H1 (cell line): ENCODE measurements at regions not wholly inside any gene's neighbourhood (a gene's known extent, or its start where the extent isn't known, plus 50 kb on each side); places are given as distances from the start of the nearest gene placed in this dataset.

Experiments
- CBX8 ChIP-seq: fragments of 300-800, 300-1000 bp; sonication (generic); IDR thresholded peaks from 2 replicates; pipeline ENCODE4 v1.7.1; 2016; ENCODE audit warnings: low read depth, low read length, borderline replicate concordance
- CHD2 ChIP-seq: IDR thresholded peaks from 2 replicates; pipeline ENCODE4 v1.6.1; 2012; ENCODE audit warnings: low read length, improper control_type of control experiment
- YY1 ChIP-seq: IDR thresholded peaks from 2 replicates; pipeline ENCODE4 v1.6.1; 2011; ENCODE audit warnings: low read depth, mild to moderate bottlenecking, low read length
- TF ChIP-seq, protein P1 (sequence below), 3 experiments: IDR thresholded peaks; 1 replicate in 2 of 3; 2 replicates in 1 of 3; pipeline versions ENCODE4 v1.5.1 to v1.6.1; 2011; ENCODE audit warnings: low read length in 3 of 3, mild to moderate bottlenecking in 3 of 3, inconsistent platforms in 2 of 3, low read depth in 1 of 3, moderate library complexity in 1 of 3; ENCODE audit not compliant: insufficient read depth in 1 of 3; ENCODE audit errors: control extremely low read depth in 1 of 3

DNA sequence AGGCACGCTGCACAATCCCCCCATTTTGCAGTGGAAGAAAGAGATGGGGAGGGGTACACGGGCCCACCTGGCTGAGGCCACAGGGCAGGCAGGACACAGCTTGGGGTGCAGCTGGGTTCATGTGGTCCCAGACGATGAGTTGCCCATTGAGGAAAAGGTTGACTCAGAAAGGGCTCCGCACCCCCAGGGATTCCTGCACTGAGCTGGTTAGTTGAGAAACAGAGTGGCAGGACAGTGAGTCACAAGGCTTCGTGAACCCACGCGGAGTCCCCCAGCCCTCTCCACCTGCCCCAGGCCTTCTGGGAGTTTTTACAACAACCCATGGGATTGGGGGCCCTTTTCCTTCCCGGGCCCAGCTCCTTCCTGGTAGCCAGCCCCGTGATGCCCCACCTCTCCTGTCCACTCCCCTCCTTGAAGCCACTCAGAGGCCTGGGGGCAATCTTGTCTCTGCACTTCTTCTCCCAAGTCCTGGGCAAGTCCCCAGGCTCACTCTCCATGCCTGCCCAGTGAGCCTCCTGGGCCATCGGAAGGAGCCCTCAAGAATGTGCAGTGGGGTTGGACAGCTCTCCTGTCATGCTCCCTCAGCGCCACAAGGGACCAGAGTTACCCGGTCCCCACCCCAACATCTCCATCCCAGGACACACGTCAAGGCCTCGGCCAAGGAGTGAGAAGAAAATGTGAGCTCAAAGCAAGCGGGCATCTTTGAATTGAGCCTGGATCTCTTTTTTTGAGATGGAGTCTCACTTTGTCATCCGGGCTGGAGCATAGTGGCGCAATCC is 251.2 kb downstream of the PARN start:
- no peak for TF ChIP-seq CBX8
- no peak for TF ChIP-seq CHD2
- no peak for TF ChIP-seq YY1
- TF ChIP-seq, protein P1, sequence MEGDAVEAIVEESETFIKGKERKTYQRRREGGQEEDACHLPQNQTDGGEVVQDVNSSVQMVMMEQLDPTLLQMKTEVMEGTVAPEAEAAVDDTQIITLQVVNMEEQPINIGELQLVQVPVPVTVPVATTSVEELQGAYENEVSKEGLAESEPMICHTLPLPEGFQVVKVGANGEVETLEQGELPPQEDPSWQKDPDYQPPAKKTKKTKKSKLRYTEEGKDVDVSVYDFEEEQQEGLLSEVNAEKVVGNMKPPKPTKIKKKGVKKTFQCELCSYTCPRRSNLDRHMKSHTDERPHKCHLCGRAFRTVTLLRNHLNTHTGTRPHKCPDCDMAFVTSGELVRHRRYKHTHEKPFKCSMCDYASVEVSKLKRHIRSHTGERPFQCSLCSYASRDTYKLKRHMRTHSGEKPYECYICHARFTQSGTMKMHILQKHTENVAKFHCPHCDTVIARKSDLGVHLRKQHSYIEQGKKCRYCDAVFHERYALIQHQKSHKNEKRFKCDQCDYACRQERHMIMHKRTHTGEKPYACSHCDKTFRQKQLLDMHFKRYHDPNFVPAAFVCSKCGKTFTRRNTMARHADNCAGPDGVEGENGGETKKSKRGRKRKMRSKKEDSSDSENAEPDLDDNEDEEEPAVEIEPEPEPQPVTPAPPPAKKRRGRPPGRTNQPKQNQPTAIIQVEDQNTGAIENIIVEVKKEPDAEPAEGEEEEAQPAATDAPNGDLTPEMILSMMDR (IDR thresholded peaks at IDR 0.05; ENCODE audit: control extremely low read depth in 1 of 3, insufficient read depth in 1 of 3, low read depth in 1 of 3, low read length in 3 of 3) = peak in 1 of 3 experiments; percentile 4; a peak in 1 of 4 replicates
